Esophagus muscularis mucosa (tissue), 4 donors: ENCODE measurements at regions not wholly inside any gene's neighbourhood (a gene's known extent, or its start where the extent isn't known, plus 50 kb on each side); places are given as distances from the start of the nearest gene placed in this dataset.

ENCODE experiments used
- CTCF ChIP-seq, 3 experiments: fragments of 200-600 bp in 2 of 3; fragments of 450-650 bp in 1 of 3; sonication (generic) in 2 of 3; IDR thresholded peaks; one replicate each; pipeline ENCODE4 v1.5.1; 2017 to 2019; ENCODE audit warnings: antibody characterized with exemption in 3 of 3, mild to moderate bottlenecking in 2 of 3, moderate library complexity in 1 of 3
- EP300 ChIP-seq: sonication (generic); formaldehyde crosslinking; IDR thresholded peaks from one replicate; pipeline ENCODE4 v1.6.1; 2017; ENCODE audit warnings: antibody characterized with exemption
- POLR2A ChIP-seq: fragments of 450-650 bp; IDR thresholded peaks from one replicate; pipeline ENCODE4 v1.6.1; 2017; ENCODE audit warnings: antibody characterized with exemption, moderate library complexity, mild to moderate bottlenecking, low read depth
- POLR2AphosphoS5 ChIP-seq, 2 donors: sonication (generic); formaldehyde crosslinking; IDR thresholded peaks; one replicate each; pipeline ENCODE4 v1.6.1; 2017; ENCODE audit warnings: antibody characterized with exemption in 2 of 2

GRCh38 chr2:83229443-83229842 lies 1229.6 kb downstream of the SUCLG1 start:
- TF ChIP-seq CTCF (IDR thresholded peaks at IDR 0.05) (no peak), EP300 (no peak), POLR2A (no peak), POLR2AphosphoS5 (IDR thresholded peaks at IDR 0.05) (no peak)
